ENCODE measurements at regions not wholly inside any gene's neighbourhood (a gene's known extent, or its start where the extent isn't known, plus 50 kb on each side); places are given as distances from the start of the nearest gene placed in this dataset.

DNA sequence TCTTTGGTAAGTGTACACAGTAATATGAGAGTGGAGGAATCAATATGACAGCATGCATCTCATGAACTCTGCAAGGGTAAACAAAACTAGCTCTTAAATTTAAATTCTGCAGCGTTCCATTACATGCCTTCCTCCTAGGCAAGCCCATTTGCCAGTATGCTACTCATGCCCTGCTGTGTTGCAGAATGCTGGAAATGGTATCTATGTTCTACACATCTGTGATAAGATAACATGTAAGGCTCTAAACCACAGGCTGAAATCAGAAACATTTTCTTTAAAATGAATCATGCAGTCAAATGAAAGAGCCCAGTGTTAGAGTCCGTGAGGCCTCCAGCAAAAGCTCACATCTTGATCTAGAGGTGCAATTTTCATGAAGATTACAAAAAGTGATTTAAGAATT lies 112.8 kb upstream of the FN1 start:
- no peaks in the 10 kb centered on the region for H3K4me1 ChIP-seq
- H3K27me3 ChIP-seq: no peaks in the 10 kb centered on the region
- no peaks in the 10 kb centered on the region for H3K9me3 ChIP-seq
- no peak overlapping the region for H3K27ac ChIP-seq
- intact Hi-C loops (cut with DNase I): no loop called here
- H3K36me3 ChIP-seq: no peaks in the 10 kb centered on the region
- H3K4me3 ChIP-seq: no peak overlapping the region
- no peak for TF ChIP-seq POLR2A (IDR thresholded peaks at IDR 0.05)
- TF ChIP-seq, protein P1, sequence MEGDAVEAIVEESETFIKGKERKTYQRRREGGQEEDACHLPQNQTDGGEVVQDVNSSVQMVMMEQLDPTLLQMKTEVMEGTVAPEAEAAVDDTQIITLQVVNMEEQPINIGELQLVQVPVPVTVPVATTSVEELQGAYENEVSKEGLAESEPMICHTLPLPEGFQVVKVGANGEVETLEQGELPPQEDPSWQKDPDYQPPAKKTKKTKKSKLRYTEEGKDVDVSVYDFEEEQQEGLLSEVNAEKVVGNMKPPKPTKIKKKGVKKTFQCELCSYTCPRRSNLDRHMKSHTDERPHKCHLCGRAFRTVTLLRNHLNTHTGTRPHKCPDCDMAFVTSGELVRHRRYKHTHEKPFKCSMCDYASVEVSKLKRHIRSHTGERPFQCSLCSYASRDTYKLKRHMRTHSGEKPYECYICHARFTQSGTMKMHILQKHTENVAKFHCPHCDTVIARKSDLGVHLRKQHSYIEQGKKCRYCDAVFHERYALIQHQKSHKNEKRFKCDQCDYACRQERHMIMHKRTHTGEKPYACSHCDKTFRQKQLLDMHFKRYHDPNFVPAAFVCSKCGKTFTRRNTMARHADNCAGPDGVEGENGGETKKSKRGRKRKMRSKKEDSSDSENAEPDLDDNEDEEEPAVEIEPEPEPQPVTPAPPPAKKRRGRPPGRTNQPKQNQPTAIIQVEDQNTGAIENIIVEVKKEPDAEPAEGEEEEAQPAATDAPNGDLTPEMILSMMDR (IDR thresholded peaks at IDR 0.05): no peak
- WGBS (ENCODE audit: insufficient coverage, low coverage, low lambda C conversion rate, missing lambda C conversion rate): 88% methylated on average over 2 of the region's 2 CpGs
- DNase-seq: no peak
- no peak for ATAC-seq

DNA sequence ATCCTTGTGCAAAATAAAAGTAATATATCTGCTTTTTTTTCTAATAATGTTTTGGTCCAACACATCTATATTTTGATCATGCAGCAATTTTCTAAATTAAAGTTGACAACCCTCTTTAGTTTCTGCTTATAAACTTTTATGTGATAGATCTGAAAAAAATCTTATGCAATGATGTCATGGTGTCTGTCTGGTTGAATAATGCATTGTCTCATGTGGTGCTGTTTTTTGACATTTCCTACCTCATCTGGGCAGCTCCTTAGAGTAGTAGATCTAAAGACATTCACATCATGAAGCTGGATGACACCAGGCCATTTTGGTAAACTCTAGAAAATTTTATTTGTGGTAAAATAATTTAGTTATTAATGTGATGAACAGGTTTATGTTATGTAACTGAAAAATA lies 106.8 kb upstream of the FN1 start:
- no peak for TF ChIP-seq POLR2A (IDR thresholded peaks at IDR 0.05)
- TF ChIP-seq, protein P1 (IDR thresholded peaks at IDR 0.05): no peak
- no peak overlapping the region for H3K27ac ChIP-seq
- intact Hi-C loops (cut with DNase I): no loop called here
- no peaks in the 10 kb centered on the region for H3K4me1 ChIP-seq
- H3K27me3 ChIP-seq: no peaks in the 10 kb centered on the region
- no peak for DNase-seq
- no peak for ATAC-seq
- H3K4me3 ChIP-seq: no peak overlapping the region
- H3K9me3 ChIP-seq: no peaks in the 10 kb centered on the region
- H3K36me3 ChIP-seq: no peaks in the 10 kb centered on the region

DNA sequence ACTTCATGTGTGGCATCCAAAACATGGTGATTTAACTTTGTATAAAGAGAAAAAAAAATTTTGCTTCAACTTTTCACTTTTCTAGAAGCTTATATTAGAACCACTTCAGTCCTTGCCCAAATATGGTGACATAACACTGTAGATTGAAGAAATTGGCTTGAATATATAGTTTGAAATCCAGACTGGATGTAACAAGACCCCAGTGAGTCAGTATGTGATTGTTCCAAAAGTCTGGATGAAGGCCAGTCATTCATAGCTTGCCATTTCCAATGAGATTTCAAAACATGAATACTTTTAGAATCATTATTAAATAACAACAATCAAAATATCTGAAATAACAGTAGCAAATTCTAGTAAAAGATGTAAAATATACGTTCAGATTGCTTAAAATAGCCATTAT lies 104.8 kb upstream of the FN1 start:
- H3K4me1 ChIP-seq: no peaks in the 10 kb centered on the region
- ATAC-seq (no peak), DNase-seq (no peak)
- WGBS (ENCODE audit: insufficient coverage, low coverage, low lambda C conversion rate, missing lambda C conversion rate): 42% methylated on average over 1 of the region's 1 CpG
- intact Hi-C loops (cut with DNase I): no loop called here
- H3K9me3 ChIP-seq: no peaks in the 10 kb centered on the region
- no peak overlapping the region for H3K27ac ChIP-seq
- TF ChIP-seq, protein P1 (IDR thresholded peaks at IDR 0.05): no peak
- no peak for TF ChIP-seq POLR2A (IDR thresholded peaks at IDR 0.05)
- no peak overlapping the region for H3K4me3 ChIP-seq
- no peaks in the 10 kb centered on the region for H3K36me3 ChIP-seq
- H3K27me3 ChIP-seq: no peaks in the 10 kb centered on the region

DNA sequence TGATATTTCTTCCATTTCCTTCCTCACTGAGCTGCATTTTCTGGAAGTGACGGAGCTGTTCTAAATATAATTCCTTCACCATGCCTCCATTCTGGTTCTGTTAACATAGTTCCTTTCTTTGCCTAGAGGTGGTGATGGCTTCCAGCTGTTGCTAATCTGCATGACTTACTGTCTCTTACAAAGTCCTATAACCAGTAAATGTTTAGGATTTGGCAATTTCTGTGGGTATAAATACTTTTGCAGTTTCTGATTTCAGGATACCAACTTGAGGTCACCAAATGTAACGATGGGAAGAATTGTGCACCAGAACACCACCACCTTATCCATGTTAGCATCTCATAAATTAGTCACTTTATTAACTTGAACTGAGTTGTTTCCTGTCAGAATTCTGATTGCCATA lies 101.7 kb upstream of the FN1 start:
- DNase-seq (no peak), ATAC-seq (no peak)
- intact Hi-C loops (cut with DNase I): no loop called here
- Histone ChIP-seq H3K9me3 (no peaks in the 10 kb centered on the region), H3K27ac (no peak overlapping the region), H3K4me1 (no peaks in the 10 kb centered on the region), H3K36me3 (no peaks in the 10 kb centered on the region), H3K27me3 (no peaks in the 10 kb centered on the region), H3K4me3 (no peak overlapping the region)
- 66% methylated on average over 2 of the region's 2 CpGs for WGBS (ENCODE audit: insufficient coverage, low coverage, low lambda C conversion rate, missing lambda C conversion rate)
- no peak for TF ChIP-seq POLR2A (IDR thresholded peaks at IDR 0.05)
- TF ChIP-seq, protein P1 (IDR thresholded peaks at IDR 0.05): no peak

DNA sequence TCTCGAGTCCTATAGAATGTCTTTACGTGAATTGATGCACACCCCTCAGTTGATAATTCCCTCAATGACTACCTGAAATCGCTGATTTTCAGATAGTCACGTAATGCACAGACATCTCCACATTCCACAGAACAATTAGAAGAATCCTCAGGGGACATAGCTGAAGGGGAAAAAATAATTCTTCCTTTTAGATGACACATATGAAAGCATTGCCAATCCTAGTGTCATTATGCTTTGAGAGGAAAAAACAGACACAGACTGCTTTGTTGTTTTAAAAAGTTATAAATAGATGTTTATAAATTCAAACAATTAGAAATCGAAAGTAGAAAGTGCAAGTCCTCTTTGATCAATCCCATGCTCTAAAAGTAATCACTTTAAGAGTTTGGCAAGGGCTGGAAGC lies 100.6 kb upstream of the FN1 start:
- H3K27ac ChIP-seq: no peak overlapping the region

More for the DNA sequence above, 100.6 kb upstream of the FN1 start:
- no peaks in the 10 kb centered on the region for H3K27me3 ChIP-seq
- intact Hi-C loops (cut with DNase I): no loop called here
- H3K9me3 ChIP-seq: no peaks in the 10 kb centered on the region
- no peaks in the 10 kb centered on the region for H3K36me3 ChIP-seq
- no peak for DNase-seq
- H3K4me1 ChIP-seq: no peaks in the 10 kb centered on the region
- WGBS (ENCODE audit: insufficient coverage, low coverage, low lambda C conversion rate, missing lambda C conversion rate): 65% methylated on average over 5 of the region's 5 CpGs
- no peak for TF ChIP-seq POLR2A (IDR thresholded peaks at IDR 0.05)
- TF ChIP-seq, protein P1 (IDR thresholded peaks at IDR 0.05): no peak
- ATAC-seq: no peak
- no peak overlapping the region for H3K4me3 ChIP-seq

Data from right lobe of liver (tissue), 6 donors.